HUES64 (cell line): ENCODE measurements at regions not wholly inside any gene's neighbourhood (a gene's known extent, or its start where the extent isn't known, plus 50 kb on each side); places are given as distances from the start of the nearest gene placed in this dataset.
"Not testable (repeated sequence)": the region's sequence is repeated elsewhere in the genome, so short reads cannot be mapped to it uniquely, and the experiment has no call there.

Experiments
- H3K27ac ChIP-seq: 2 replicates; pipeline ENCODE4 v1.7.0; 2013; ENCODE audit warnings: low read depth, low read length, inconsistent platforms
- H3K27me3 ChIP-seq: 2 replicates; pipeline ENCODE4 v1.6.1; 2013; ENCODE audit warnings: mild to moderate bottlenecking, low read length; ENCODE audit not compliant: insufficient read depth
- H3K36me3 ChIP-seq: 2 replicates; pipeline ENCODE4 v1.6.1; 2013; ENCODE audit warnings: mild to moderate bottlenecking, low read length; ENCODE audit not compliant: insufficient read depth
- H3K4me1 ChIP-seq: 2 replicates; pipeline ENCODE4 v1.6.1; 2013; ENCODE audit warnings: mild to moderate bottlenecking, low read length, moderate library complexity; ENCODE audit not compliant: insufficient read depth
- H3K4me3 ChIP-seq: 2 replicates; pipeline ENCODE4 v1.5.1; 2013; ENCODE audit warnings: mild to moderate bottlenecking, low read length, moderate library complexity
- H3K9ac ChIP-seq: 2 replicates; pipeline ENCODE4 v1.6.1; 2013; ENCODE audit warnings: mild to moderate bottlenecking, low read depth, low read length
- H3K9me3 ChIP-seq: 2 replicates; pipeline ENCODE4 v1.6.1; 2013; ENCODE audit warnings: low read depth, low read length; ENCODE audit not compliant: insufficient read depth
- whole genome bisulfite sequencing: fragments of 150-250, 120-280 bp; methylation state at CpG from one replicate; pipeline ENCODE4 v1.1.7; 2013; ENCODE audit warnings: missing lambda C conversion rate; 5-methylcytosine and 5-hydroxymethylcytosine counted together

DNA sequence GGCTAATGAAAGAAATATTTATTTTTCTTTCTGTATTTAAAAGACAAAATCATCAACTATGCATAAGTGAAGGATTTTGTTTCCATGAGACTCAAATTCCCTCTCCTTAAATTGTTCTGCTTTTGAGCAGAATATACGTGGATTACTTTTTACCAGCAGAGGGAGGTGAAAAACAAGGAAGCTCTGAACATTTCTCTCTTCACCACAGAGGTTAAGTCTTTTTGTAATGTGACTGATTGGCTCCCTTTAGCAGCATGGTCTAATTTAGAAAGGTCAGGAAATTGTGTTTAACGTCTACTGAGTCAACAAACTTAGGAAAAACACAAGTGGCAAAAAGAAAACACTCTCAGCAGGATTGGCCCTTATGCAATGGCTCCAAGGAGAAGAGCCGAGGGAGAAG, 55.1 kb upstream of the F9 start:
- H3K27ac ChIP-seq, result no peak overlapping the region
- WGBS, result 70% methylated on average over 2 of the region's 3 CpGs
- no peaks in the 10 kb centered on the region for H3K9me3 ChIP-seq
- H3K4me3 ChIP-seq, result no peak overlapping the region
- no peaks in the 10 kb centered on the region for H3K36me3 ChIP-seq
- H3K9ac ChIP-seq, result no peak overlapping the region
- H3K4me1 ChIP-seq, result 0 out of 2 replicates have a peak, but pooled peaks cover 2% of the 10 kb centered on the region
- H3K27me3 ChIP-seq, result no peaks in the 10 kb centered on the region

DNA sequence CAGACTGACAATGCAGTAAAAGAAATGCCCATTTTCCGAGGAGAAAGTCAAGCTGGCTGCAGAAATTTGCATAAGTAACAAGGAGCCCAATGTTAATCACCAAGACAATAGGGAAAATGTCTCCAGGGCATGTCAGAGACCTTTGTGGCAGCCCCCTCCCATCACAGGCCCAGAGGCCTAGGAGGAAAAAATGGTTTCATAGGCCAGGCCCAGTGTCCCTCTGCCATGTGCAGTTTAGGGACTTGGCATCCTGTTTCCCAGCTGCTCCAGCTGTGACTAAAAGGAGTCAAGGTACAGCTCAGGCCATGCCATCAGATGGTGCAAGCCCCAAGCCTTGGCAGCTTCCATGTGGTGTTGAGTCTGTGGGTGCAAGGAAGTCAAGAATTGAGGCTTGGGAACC, 68.6 kb upstream of the F9 start:
- not testable (repeated sequence) for H3K4me3 ChIP-seq, H3K36me3 ChIP-seq, H3K9me3 ChIP-seq, H3K4me1 ChIP-seq, H3K27ac ChIP-seq, H3K9ac ChIP-seq, H3K27me3 ChIP-seq
- 94% methylated on average over 1 of the region's 1 CpG for WGBS

DNA sequence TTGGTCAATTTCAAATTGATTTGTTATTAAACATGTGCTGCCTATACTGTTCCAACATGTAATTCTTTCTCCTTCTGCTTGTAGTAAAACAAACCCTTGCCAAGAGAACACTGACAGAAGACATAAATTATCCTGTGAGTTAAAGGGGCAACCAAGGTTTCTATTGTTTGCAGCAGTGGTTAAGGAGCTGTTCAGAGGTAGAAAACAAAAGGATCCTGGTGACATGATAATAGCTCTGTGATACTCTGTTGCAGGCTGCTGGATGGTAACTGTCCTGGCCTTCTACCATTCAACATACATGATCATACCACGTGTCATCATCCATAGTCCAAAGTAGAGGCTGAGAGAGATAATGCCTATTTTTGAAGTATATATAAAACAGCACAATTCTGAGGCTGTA, 75.8 kb upstream of the F9 start:
- Histone ChIP-seq H3K27me3 (no peaks in the 10 kb centered on the region), H3K9ac (no peak overlapping the region), H3K4me1 (no peaks in the 10 kb centered on the region), H3K27ac (no peak overlapping the region), H3K36me3 (no peaks in the 10 kb centered on the region), H3K4me3 (no peak overlapping the region), H3K9me3 (no peaks in the 10 kb centered on the region)
- WGBS, result no CpG with 5 or more reads among the region's 1 CpG

DNA sequence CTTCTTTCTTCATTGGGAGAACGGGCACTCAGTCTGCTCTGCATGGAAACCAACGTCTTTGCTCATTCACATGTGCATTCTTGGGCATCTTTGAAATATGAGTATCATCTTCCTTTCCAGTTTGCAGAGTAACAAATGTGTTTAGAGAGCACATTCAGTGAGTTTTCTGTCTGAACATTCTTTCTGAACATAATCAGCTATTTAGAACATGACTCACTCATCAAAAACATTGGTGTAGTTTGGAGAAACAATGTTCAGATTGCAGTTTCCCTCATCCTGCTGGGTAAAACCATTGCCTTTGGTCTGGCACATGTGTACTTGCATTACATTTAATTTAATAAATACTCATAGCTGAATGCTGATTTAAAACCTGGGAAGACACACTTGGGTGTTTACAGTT, 81.5 kb upstream of the F9 start:
- H3K9ac ChIP-seq, result no peak overlapping the region
- H3K9me3 ChIP-seq, result no peaks in the 10 kb centered on the region
- no peaks in the 10 kb centered on the region for H3K4me1 ChIP-seq
- no peak overlapping the region for H3K4me3 ChIP-seq
- 90% methylated on average over 2 of the region's 2 CpGs for WGBS
- no peaks in the 10 kb centered on the region for H3K27me3 ChIP-seq
- no peak overlapping the region for H3K27ac ChIP-seq
- H3K36me3 ChIP-seq, result no peaks in the 10 kb centered on the region

DNA sequence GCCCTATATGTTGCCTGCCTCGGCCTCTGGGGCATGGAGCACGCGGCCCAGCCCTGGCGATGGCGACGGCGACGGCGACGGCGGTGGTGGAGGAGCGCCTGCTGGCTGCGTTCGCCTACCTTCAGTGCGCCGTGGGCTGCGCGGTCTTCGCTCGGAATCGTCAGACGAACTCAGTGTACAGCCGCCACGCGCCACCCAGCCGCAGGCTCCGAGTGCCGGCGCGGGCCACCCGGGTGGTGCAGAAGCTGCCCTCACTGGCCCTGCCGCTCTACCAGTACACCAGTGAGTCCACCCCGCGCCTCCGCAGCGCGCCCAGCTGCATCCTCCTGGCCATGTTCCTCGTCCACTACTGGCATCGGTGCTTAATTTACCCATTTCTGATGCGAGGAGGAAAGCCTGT, 83.7 kb upstream of the F9 start:
- Histone ChIP-seq H3K36me3 (no peaks in the 10 kb centered on the region), H3K27me3 (no peaks in the 10 kb centered on the region), H3K4me3 (no peak overlapping the region), H3K27ac (no peak overlapping the region), H3K9me3 (no peaks in the 10 kb centered on the region), H3K9ac (no peak overlapping the region), H3K4me1 (no peaks in the 10 kb centered on the region)
- WGBS, result 98% methylated on average over 40 of the region's 40 CpGs

DNA sequence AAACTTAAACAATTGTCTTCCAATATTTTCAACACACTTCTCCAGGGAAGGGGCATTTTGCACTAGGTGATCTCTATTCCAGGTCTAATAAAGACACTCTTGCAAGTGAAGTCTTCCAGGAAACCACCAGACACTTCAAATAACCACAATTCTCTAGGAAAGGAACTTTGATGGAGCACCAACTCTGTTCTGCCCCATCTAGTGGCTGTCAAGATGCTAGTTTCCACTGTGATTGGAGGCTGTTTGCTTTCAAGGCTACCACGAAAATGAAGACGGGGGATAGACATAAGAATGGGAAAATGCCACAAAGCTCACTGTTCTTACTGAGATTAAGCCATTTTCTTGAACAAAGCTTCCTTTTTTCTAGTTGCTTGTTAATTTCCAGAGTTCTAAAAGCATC, 100.6 kb upstream of the F9 start:
- Histone ChIP-seq H3K4me1 (no peaks in the 10 kb centered on the region), H3K9me3 (no peaks in the 10 kb centered on the region), H3K27ac (no peak overlapping the region), H3K36me3 (no peaks in the 10 kb centered on the region), H3K4me3 (no peak overlapping the region), H3K27me3 (no peaks in the 10 kb centered on the region), H3K9ac (no peak overlapping the region)
- 24% methylated on average over 2 of the region's 2 CpGs for WGBS

DNA sequence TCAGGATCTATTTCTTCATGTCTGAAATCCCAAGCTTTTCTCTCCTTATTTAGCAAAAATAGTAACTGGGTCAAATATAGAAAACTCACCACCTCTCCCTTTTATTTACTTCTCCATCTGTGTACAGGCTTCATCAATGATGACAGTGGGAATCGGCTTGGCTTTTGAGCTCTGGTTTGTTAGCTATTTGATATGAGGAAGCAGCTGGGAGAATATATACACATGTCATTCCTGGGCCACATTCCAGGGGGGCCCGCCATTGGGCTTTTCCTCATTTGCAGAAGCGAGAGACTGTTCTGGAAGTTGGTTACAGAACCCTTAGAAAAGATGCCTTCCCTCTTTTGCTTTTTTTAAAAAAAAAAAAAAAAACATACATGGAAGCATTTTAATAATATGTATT, 107.4 kb upstream of the F9 start:
- no peaks in the 10 kb centered on the region for H3K27me3 ChIP-seq
- no peak overlapping the region for H3K4me3 ChIP-seq
- no peaks in the 10 kb centered on the region for H3K36me3 ChIP-seq
- 100% methylated on average over 3 of the region's 3 CpGs for WGBS
- H3K9ac ChIP-seq, result no peak overlapping the region
- H3K9me3 ChIP-seq, result no peaks in the 10 kb centered on the region
- no peak overlapping the region for H3K27ac ChIP-seq
- no peaks in the 10 kb centered on the region for H3K4me1 ChIP-seq

DNA sequence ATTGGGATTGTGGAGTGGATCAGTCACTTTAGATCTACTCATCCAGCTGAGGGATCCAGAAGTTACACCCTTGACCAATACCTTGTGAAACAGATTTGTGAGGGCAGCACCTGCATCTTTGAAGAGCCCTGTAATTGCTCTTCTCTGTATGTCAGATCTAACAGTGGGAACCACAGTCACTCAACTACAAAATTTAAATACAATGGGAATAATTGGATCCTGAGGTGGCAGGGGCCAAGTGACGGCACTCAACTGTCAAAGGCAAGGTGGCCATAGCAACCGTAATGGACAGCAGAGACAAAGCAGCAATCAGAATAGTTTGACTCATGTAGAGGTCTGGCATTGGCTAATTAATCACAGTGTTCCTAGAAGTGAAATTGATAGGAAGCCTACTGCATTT, 132.3 kb upstream of the F9 start:
- H3K27me3 ChIP-seq, H3K36me3 ChIP-seq, H3K4me1 ChIP-seq, H3K9ac ChIP-seq, H3K4me3 ChIP-seq, H3K9me3 ChIP-seq, H3K27ac ChIP-seq: not testable (repeated sequence)
- 98% methylated on average over 2 of the region's 2 CpGs for WGBS

DNA sequence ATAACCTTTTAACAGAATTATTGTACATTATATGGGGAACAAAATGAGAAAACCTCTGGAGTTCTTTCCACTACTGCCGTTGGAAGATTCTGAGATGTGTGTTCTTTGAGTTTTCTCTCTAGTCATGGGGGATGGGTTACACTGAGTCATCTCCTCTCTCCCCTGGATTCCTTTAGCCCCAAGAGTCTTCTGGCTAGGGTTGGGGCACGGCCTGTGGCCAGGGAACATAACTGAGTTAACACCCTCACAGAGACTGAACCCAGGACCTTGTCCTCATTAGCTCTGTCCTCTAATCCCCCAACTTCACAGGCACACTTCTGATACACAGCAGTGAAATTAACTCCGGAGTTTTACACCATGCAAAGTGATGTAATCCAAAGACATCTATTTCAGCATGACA, 142.3 kb upstream of the F9 start:
- H3K27me3 ChIP-seq, result no peaks in the 10 kb centered on the region
- 71% methylated on average over 2 of the region's 3 CpGs for WGBS
- no peaks in the 10 kb centered on the region for H3K36me3 ChIP-seq
- H3K27ac ChIP-seq, result no peak overlapping the region
- no peaks in the 10 kb centered on the region for H3K9me3 ChIP-seq
- H3K9ac ChIP-seq, result no peak overlapping the region
- H3K4me1 ChIP-seq, result 0 out of 2 replicates have a peak, but pooled peaks cover 3% of the 10 kb centered on the region
- no peak overlapping the region for H3K4me3 ChIP-seq

DNA sequence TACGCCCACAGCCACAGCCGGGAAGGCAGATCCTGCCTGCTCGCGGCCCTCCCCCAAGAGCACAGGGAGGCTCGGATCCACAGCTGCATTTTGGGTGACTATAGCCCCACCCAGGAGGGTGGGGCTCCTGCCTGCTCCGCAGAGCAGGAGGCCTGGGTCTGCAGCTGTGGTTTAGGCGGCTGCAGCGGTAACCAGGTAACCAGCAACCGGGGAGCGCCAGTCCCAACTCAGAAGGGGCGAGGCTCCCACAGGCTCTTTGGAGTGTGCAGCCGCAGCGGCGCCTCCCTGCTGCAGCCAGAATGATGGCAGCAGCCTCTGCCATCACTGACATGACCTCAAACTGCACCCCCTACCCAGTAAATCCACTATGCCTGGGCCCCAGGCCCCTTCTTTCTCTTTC, 148.0 kb upstream of the F9 start:
- Histone ChIP-seq H3K9me3 (no peaks in the 10 kb centered on the region), H3K4me3 (no peak overlapping the region), H3K9ac (no peak overlapping the region), H3K27ac (no peak overlapping the region), H3K36me3 (no peaks in the 10 kb centered on the region), H3K4me1 (no peaks in the 10 kb centered on the region), H3K27me3 (no peaks in the 10 kb centered on the region)
- WGBS, result 94% methylated on average over 14 of the region's 14 CpGs

DNA sequence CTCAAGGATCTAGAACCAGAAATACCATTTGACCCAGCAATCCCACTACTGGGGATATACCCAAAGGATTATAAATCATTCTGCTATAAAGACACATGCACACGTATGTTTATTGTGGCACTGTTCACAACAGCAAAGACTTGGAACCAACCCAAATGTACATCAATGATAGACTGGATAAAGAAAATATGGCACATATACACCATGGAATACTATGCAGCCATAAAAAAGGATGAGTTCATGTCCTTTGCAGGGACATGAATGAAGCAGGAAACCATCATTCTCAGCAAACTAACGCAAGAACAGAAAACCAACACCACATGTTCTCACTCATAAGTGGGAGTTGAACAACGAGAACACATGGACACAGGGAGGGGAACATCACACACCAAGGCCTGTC, 154.0 kb upstream of the F9 start:
- not testable (repeated sequence) for H3K9ac ChIP-seq, H3K27me3 ChIP-seq, H3K27ac ChIP-seq, H3K4me1 ChIP-seq, H3K36me3 ChIP-seq, H3K4me3 ChIP-seq, H3K9me3 ChIP-seq
- WGBS, result 96% methylated on average over 3 of the region's 3 CpGs

DNA sequence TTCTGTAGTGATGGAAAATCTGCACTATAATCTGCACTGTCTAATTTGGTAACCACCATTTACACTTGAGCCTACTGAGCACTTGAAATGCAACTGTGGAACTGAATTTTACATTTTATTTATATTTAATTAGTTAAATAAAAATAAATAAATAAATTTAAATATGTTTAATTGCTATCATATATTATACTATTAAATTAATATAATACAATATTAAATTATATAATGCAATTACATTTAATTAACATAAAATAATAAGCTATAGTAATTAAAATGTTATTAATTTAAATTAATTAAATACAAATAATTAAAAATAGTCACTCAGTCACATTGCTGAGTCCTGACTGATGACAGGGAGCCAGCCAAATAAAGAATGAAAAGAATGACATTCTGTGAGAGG, 170.2 kb upstream of the F9 start:
- H3K27ac ChIP-seq, result no peak overlapping the region
- no peak overlapping the region for H3K9ac ChIP-seq
- H3K9me3 ChIP-seq, result no peaks in the 10 kb centered on the region
- no peaks in the 10 kb centered on the region for H3K4me1 ChIP-seq
- no peaks in the 10 kb centered on the region for H3K36me3 ChIP-seq
- H3K27me3 ChIP-seq, result no peaks in the 10 kb centered on the region
- H3K4me3 ChIP-seq, result no peak overlapping the region
